ENCODE measurements at regions not wholly inside any gene's neighbourhood (a gene's known extent, or its start where the extent isn't known, plus 50 kb on each side); places are given as distances from the start of the nearest gene placed in this dataset.
"Not testable (repeated sequence)": the region's sequence is repeated elsewhere in the genome, so short reads cannot be mapped to it uniquely, and the experiment has no call there.

DNA sequence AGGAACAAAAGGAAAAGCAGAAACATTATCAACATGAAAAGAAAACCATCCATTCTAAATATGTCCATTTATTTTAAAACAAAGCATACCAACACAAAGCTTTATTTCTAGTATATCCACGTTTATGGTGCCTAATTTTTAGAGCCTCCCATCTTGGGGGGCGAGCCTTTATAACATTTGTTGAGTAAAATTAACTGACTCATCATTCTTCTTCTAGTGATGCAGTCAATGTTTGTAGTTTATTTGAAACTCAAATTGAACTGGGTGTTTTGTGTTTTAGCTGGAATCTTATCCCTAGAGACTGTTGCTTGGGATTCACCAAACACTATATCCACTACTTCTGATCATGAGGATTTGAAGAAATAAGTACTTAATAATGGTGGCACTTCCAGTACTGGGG, 366.4 kb upstream of the NPVF start:
- H3K36me3 ChIP-seq = no peaks in the 10 kb centered on the region
- H3K27me3 ChIP-seq (ENCODE audit: insufficient read depth, low read depth, severe bottlenecking) = no peaks in the 10 kb centered on the region
- no peaks in the 10 kb centered on the region for H3K9me3 ChIP-seq (ENCODE audit: severe bottlenecking)
- no peak overlapping the region for H3K4me3 ChIP-seq (ENCODE audit: low read depth, low read length)
- H3K27ac ChIP-seq = no peak overlapping the region
- no peak for DNase-seq
- TF ChIP-seq, protein P1, sequence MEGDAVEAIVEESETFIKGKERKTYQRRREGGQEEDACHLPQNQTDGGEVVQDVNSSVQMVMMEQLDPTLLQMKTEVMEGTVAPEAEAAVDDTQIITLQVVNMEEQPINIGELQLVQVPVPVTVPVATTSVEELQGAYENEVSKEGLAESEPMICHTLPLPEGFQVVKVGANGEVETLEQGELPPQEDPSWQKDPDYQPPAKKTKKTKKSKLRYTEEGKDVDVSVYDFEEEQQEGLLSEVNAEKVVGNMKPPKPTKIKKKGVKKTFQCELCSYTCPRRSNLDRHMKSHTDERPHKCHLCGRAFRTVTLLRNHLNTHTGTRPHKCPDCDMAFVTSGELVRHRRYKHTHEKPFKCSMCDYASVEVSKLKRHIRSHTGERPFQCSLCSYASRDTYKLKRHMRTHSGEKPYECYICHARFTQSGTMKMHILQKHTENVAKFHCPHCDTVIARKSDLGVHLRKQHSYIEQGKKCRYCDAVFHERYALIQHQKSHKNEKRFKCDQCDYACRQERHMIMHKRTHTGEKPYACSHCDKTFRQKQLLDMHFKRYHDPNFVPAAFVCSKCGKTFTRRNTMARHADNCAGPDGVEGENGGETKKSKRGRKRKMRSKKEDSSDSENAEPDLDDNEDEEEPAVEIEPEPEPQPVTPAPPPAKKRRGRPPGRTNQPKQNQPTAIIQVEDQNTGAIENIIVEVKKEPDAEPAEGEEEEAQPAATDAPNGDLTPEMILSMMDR (IDR thresholded peaks at IDR 0.05; ENCODE audit: low read depth, low read length) = no peak

DNA sequence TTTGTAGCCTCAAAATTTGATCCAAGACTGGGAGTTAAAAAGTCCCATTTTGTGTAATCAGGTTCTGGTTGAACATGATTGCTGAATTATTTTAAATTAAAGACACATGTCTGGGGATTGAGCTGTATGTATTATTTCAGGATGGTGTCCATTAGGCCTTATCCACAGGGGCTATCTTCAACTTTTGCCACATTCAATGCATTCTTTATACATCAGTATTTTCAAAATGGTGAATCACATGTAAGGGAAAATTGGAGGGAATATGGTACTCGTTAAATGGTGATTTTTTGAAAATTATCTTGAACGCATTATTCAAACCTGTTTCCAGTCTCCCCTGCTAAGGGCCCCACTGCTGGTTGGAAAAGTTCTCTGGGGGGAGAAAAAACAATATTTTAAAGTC, 367.7 kb upstream of the NPVF start:
- DNase-seq = no peak
- Histone ChIP-seq H3K36me3 (no peaks in the 10 kb centered on the region), H3K4me3 (ENCODE audit: low read depth, low read length) (no peak overlapping the region), H3K27ac (no peak overlapping the region), H3K27me3 (ENCODE audit: insufficient read depth, low read depth, severe bottlenecking) (no peaks in the 10 kb centered on the region), H3K9me3 (ENCODE audit: severe bottlenecking) (no peaks in the 10 kb centered on the region)
- TF ChIP-seq, protein P1 (IDR thresholded peaks at IDR 0.05; ENCODE audit: low read depth, low read length) = no peak

DNA sequence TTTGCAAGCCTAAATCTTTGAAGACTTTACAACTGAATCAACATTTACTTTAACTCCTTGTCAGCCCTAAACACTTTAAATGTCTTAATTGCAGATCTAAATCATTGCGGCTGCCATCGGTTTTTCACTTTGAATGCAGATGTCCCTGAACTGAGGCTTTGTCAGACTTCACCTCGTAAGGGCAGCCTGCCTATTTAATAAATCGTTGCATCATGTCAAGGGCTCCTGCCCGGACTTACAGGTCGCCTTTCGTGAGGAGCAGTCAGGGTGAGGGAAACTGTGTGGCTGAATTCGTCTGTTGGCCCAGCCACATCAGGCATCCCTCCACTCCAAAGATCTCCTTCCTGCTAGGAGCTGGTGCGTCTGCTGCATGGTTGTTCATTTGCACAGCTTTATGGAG, 368.2 kb upstream of the NPVF start:
- Histone ChIP-seq H3K27me3 (ENCODE audit: insufficient read depth, low read depth, severe bottlenecking) (no peaks in the 10 kb centered on the region), H3K4me3 (ENCODE audit: low read depth, low read length) (no peak overlapping the region), H3K27ac (no peak overlapping the region), H3K9me3 (ENCODE audit: severe bottlenecking) (no peaks in the 10 kb centered on the region), H3K36me3 (no peaks in the 10 kb centered on the region)
- TF ChIP-seq, protein P1 (IDR thresholded peaks at IDR 0.05; ENCODE audit: low read depth, low read length) = no peak
- no peak for DNase-seq

DNA sequence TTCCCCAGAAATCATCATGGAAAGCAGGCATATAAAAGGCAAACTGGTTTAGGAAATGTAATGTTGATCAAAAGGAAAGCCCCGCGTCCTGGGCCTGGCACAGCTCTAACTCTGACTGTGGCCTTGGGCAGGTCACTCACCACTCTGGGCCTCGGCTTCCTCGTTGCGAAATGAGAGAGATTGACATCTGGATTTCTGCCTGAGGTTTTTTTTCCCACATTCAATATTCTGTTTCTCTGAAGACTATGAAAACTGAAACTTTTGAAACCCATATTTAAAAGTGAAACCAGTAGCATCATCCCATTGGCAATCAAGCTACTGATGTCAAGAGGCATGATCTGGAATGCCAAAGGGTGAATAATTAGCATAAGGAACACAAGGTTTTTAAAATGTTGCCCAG, 369.7 kb upstream of the NPVF start:
- Histone ChIP-seq H3K36me3 (no peaks in the 10 kb centered on the region), H3K4me3 (ENCODE audit: low read depth, low read length) (no peak overlapping the region), H3K27ac (no peak overlapping the region), H3K27me3 (ENCODE audit: insufficient read depth, low read depth, severe bottlenecking) (no peaks in the 10 kb centered on the region), H3K9me3 (ENCODE audit: severe bottlenecking) (no peaks in the 10 kb centered on the region)
- no peak for DNase-seq
- TF ChIP-seq, protein P1 (IDR thresholded peaks at IDR 0.05; ENCODE audit: low read depth, low read length) = no peak

DNA sequence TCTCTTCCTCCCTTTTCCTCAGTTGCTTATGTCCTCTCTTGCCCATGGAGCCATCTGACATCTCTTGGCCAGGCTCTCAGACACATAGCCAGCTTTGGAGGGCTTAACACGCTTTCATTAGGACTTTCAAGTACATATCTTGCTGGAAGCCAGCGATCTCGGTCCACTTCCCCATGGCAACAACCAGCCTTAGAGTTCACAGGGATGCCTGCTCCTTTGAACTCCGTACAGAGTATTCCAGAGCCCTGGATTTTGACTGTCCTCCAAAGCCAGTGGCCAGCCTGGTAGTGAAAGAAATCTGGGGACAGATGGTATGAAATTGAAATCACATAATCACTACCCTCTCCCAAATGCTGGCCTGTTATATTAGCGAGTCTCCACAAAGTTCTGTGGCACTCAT, 370.5 kb upstream of the NPVF start:
- no peak overlapping the region for H3K27ac ChIP-seq
- TF ChIP-seq, protein P1 (IDR thresholded peaks at IDR 0.05; ENCODE audit: low read depth, low read length) = no peak
- DNase-seq = no peak
- no peaks in the 10 kb centered on the region for H3K27me3 ChIP-seq (ENCODE audit: insufficient read depth, low read depth, severe bottlenecking)
- H3K36me3 ChIP-seq = no peaks in the 10 kb centered on the region
- no peak overlapping the region for H3K4me3 ChIP-seq (ENCODE audit: low read depth, low read length)
- no peaks in the 10 kb centered on the region for H3K9me3 ChIP-seq (ENCODE audit: severe bottlenecking)

DNA sequence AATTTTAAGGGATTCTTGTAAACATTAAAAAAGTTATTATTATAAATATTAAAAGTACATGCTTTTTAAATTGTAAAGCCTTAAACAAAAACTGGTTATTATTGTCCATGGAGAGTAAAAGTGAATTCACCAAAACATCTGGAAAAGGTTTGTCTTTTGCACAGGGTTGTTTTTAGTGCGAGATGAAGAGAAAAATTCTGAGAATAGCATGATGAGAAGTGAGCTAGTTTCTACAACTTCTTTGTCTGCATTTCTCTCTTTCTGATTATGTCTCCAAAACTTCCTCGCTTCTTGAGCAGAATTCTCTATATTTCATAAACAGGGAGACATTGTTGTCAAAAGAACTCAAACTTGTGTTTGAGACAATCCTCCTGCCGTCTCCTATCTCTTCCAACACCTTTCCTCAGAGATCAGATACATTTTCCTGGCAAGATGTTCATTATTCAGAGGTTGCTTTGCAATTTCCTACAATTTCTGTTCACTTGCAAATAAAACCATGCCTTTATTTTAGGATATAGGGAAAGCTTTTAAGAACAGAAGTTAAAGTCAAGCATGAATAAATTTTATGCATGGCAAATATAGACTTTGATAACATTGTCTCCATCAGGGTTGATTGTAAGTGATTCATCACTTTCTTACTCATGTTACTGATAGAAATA, 372.1 kb upstream of the NPVF start:
- TF ChIP-seq, protein P1 (IDR thresholded peaks at IDR 0.05; ENCODE audit: low read depth, low read length) = no peak
- no peak for DNase-seq
- H3K9me3 ChIP-seq (ENCODE audit: severe bottlenecking) = no peaks in the 10 kb centered on the region

DNA sequence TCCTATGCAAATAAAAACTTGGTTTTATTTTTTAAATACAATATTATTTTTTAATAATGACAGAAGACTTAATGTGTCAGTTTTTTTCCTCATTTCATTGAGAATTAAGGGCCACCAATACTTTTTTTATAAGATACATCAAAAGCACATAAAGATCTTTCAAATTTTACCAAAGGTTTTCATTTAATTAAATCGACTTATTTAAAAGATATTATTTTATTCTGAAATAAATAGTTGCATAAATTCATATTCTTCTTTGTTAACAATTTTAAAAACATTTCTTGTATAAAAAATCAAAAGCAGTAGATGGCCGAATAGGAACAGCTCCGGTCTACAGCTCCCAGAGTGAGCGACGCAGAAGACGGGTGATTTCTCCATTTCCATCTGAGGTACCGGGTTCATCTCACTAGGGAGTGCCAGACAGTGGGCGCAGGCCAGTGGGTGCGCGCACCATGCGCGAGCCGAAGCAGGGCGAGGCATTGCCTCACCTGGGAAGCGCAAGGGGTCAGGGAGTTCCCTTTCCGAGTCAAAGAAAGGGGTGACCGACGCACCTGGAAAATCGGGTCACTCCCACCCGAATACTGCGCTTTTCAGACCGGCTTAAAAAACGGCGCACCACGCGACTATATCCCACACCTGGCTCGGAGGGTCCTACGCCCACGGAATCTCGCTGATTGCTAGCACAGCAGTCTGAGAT, 374.6 kb upstream of the NPVF start:
- H3K4me3 ChIP-seq (ENCODE audit: low read depth, low read length); H3K27me3 ChIP-seq (ENCODE audit: insufficient read depth, low read depth, severe bottlenecking); H3K9me3 ChIP-seq (ENCODE audit: severe bottlenecking); H3K36me3 ChIP-seq; H3K27ac ChIP-seq; DNase-seq: not testable (repeated sequence)

More for the DNA sequence above, 372.1 kb upstream of the NPVF start:
- H3K27ac ChIP-seq = no peak overlapping the region
- H3K36me3 ChIP-seq = no peaks in the 10 kb centered on the region
- H3K27me3 ChIP-seq (ENCODE audit: insufficient read depth, low read depth, severe bottlenecking) = no peaks in the 10 kb centered on the region
- H3K4me3 ChIP-seq (ENCODE audit: low read depth, low read length) = no peak overlapping the region

DNA sequence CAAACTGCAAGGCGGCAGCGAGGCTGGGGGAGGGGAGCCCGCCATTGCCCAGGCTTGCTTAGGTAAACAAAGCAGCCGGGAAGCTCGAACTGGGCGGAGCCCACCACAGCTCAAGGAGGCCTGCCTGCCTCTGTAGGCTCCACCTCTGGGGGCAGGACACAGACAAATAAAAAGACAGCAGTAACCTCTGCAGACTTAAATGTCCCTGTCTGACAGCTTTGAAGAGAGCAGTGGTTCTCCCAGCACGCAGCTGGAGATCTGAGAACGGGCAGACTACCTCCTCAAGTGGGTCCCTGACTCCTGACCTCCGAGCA, 375.1 kb upstream of the NPVF start:
- not testable (repeated sequence) for H3K36me3 ChIP-seq; H3K9me3 ChIP-seq (ENCODE audit: severe bottlenecking); H3K4me3 ChIP-seq (ENCODE audit: low read depth, low read length); DNase-seq; H3K27me3 ChIP-seq (ENCODE audit: insufficient read depth, low read depth, severe bottlenecking); H3K27ac ChIP-seq

Measured in WERI-Rb-1 (cell line).